ES-I3 (cell line): ENCODE measurements at regions not wholly inside any gene's neighbourhood (a gene's known extent, or its start where the extent isn't known, plus 50 kb on each side); places are given as distances from the start of the nearest gene placed in this dataset.

Experiments
- H3K36me3 ChIP-seq: 2 replicates; pipeline ENCODE4 v1.6.1; 2013; ENCODE audit warnings: mild to moderate bottlenecking, low read length, control low read depth, moderate library complexity; ENCODE audit not compliant: insufficient read depth
- H3K4me1 ChIP-seq: 2 replicates; pipeline ENCODE4 v1.6.1; 2013; ENCODE audit warnings: mild to moderate bottlenecking, control low read depth, low read length; ENCODE audit not compliant: insufficient read depth
- H3K9ac ChIP-seq: 2 replicates; pipeline ENCODE4 v1.6.1; 2013; ENCODE audit warnings: low read depth, mild to moderate bottlenecking, low read length, moderate library complexity
- H3K9me3 ChIP-seq: 2 replicates; pipeline ENCODE4 v1.6.1; 2013; ENCODE audit warnings: mild to moderate bottlenecking, low read length, moderate library complexity; ENCODE audit not compliant: control insufficient read depth, insufficient read depth

DNA sequence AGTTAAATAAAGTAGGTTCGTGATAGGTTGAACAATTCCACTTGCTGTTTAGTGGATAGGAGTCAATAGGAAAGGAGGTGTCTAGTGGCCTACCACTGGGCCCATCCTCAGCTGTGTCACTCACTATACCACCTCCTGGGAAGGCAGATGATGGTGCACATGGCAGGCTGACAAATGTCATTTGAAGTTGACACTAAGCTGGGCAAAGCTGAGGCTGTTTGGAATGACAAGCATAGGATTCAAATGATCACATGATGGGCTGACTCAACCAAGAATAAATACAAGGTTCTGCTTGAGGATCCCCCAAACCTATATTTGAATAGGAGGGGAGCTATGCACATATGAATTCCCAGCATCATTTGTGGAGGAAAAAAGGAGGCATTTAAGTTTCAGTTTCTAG lies 489.8 kb downstream of the RPS24 start:
- Histone ChIP-seq H3K9me3 (no peaks in the 10 kb centered on the region), H3K4me1 (peaks cover 7% of the 10 kb centered on the region; the same call in 1 of the 2 replicates), H3K36me3 (no peaks in the 10 kb centered on the region), H3K9ac (no peak overlapping the region)

DNA sequence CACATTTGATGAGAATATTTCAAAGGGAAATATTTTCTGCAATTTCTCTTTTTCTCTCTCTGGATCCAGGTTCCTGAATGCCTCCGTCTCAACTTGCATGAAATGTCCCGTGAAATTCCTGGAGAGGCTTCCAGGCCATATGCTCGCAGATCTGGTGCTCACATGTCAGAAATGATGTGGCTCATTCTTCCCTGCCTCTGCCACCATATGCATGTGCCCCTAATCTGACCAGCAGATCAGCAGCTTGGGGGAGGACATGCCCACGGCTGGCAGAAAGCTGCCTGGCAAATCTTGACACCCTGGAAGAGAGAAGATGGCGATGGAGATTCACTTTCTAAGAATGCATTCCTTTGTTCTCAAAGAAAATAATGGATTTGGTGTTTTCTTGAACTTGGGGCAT lies 490.7 kb downstream of the RPS24 start:
- H3K4me1 ChIP-seq, result peaks cover 12% of the 10 kb centered on the region
- H3K9ac ChIP-seq, result no peak overlapping the region
- no peaks in the 10 kb centered on the region for H3K36me3 ChIP-seq
- H3K9me3 ChIP-seq, result no peaks in the 10 kb centered on the region

DNA sequence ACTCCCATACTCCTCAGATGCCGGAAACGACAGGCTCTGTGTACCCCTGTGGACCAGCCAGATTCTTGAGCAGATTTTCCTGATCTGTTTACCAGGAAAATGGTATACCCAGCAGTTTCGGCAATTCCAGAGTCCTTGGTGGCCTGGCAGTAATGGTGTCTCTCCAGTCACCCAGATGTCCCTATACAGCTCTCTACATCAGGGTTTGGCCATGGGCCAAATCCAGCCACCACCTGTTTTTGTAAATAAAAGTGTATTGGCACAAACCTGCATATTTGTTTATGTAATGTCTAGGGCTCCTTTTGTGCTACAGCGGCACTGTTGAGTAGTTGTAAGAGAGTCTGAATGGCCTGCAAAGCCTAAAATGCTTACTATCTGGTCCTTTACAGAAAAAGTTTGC lies 491.3 kb downstream of the RPS24 start:
- Histone ChIP-seq H3K9ac (no peak overlapping the region), H3K36me3 (no peaks in the 10 kb centered on the region), H3K4me1 (peaks cover 12% of the 10 kb centered on the region), H3K9me3 (no peaks in the 10 kb centered on the region)

DNA sequence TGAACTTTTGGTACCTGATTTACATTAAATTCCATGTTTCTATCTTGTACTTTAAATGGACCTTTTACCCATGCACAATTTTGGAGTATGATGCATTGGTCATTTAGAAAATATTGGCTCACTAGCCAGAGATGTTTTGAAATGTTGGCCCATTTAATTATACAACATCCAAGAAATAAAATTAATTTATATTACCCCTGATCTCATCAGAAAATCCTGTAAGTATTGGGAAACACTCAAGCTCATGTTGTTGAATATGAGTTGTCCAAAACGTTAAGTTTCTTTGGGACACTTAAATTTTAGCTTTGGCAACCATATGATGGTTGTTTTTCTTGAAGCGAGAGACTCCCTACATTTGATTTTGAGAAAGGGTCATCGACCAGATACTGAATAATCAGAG lies 492.7 kb downstream of the RPS24 start:
- H3K9me3 ChIP-seq, result peaks cover 5% of the 10 kb centered on the region
- H3K9ac ChIP-seq, result no peak overlapping the region
- peaks cover 5% of the 10 kb centered on the region; the same call in 1 of the 2 replicates for H3K4me1 ChIP-seq
- no peaks in the 10 kb centered on the region for H3K36me3 ChIP-seq

DNA sequence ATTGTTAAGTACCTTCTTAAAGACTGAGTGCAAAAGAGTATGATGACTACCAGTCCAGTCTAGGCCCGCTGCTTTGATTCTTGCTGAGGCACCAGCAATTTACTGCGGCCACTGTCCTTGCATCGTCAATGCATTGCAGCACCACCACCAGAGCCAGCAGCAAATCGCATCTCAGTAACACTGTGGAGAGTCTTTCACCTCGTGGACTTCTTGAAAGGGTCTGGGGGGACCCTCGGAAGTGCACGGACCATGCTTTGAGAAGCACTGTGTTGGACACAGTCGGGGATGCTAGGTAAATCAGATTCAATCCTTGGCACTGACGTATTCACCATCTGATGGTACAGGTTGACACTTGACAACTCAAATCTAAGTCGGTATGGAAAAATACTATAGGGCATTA lies 493.6 kb downstream of the RPS24 start:
- Histone ChIP-seq H3K9ac (no peak overlapping the region), H3K36me3 (no peaks in the 10 kb centered on the region), H3K9me3 (peaks cover 8% of the 10 kb centered on the region), H3K4me1 (peaks cover 5% of the 10 kb centered on the region; the same call in 1 of the 2 replicates)

DNA sequence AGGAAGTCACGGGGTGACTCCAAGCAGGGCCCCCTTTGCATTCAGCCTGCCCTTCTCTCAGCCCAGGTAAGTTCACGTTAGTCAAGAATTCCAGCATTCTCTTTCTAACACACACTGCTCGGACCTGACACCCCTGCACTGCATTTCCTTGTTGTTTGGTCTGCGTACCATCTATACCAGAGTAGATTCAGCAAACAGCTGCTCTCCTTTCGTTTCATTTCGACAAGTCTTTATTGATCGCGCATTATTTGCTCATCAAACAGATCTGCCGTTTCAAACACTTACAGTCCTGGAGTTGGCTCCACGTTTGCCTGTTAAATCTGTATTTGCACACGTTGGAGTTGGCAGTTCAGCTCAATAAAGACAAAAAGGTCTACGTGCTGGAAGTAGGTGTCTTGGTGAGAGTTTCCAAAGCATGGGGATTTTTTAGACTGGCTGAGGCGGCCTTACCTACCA lies 495.1 kb downstream of the RPS24 start:
- Histone ChIP-seq H3K9me3 (peaks cover 8% of the 10 kb centered on the region), H3K9ac (no peak overlapping the region), H3K36me3 (no peaks in the 10 kb centered on the region), H3K4me1 (peaks cover 5% of the 10 kb centered on the region; the same call in 1 of the 2 replicates)

DNA sequence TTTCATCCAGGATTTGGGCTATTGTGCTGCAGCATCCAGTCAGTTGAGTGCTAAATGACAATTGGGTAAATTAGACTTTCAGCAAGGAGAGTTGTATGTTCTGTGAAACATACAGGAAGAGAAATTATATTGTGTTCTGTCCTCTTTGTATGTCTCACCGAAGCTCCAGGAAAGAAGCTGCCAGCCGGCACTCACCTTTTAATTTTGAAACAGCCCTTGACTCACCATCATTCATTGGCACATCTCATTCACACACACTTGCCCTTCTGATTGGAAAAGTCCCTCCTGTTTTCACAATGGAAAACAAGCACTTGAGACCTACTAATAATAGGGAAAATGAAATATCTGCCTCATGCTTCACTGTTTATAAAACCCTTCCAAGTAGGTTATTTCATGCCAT lies 495.6 kb downstream of the RPS24 start:
- peaks cover 8% of the 10 kb centered on the region for H3K9me3 ChIP-seq
- peaks cover 5% of the 10 kb centered on the region; the same call in 1 of the 2 replicates for H3K4me1 ChIP-seq
- H3K36me3 ChIP-seq, result no peaks in the 10 kb centered on the region
- H3K9ac ChIP-seq, result no peak overlapping the region

DNA sequence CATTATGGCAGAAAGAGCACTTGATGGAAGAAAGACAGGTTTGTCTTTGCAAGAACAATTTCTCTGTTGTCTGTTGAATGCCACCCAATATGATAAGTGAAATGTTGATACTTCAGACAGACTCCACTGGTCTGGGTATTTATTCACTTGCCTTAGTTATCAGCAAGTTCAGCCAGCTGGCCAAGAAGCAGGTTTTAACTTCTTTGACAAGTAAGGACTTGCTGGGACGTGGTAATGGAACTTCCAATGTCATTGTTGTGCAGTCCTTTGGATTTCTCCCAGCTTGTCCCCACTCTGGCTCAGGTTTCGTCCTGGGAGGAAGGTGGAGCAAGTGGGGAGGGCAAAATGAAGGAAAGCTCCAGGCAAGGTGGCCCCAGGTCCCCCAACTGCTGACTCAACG lies 497.4 kb downstream of the RPS24 start:
- no peak overlapping the region for H3K9ac ChIP-seq
- peaks cover 8% of the 10 kb centered on the region for H3K9me3 ChIP-seq
- no peaks in the 10 kb centered on the region for H3K36me3 ChIP-seq
- H3K4me1 ChIP-seq, result peaks cover 5% of the 10 kb centered on the region; the same call in 1 of the 2 replicates

DNA sequence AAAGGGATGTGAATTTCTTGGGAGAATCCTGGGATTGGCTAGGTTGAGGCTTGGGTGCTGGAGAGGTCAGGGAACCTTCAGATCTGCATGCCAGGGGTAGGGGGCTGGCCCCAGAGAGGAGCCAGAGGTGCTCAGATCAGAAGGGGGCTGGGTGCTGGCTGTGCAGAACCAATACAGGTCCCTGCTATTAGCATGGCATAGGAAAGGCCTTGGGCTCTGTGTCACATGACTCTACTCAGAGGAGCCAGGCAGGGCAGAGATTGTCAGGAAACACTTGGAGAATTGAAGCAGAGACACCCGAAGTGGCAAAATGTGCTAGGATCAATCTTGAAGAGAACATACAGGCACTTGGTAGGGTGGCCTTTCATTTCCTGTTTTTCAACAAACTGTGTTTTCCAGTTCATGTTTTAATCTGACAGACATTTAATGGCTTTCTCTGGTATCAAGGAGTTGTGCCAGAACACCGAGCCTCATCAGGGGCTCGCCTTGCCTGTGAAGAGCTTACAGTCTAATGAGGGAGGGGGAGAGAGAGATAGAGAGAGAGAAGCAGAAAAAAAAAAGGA lies 498.9 kb downstream of the RPS24 start:
- Histone ChIP-seq H3K9me3 (peaks cover 8% of the 10 kb centered on the region), H3K36me3 (no peaks in the 10 kb centered on the region), H3K4me1 (peaks cover 5% of the 10 kb centered on the region; the same call in 1 of the 2 replicates), H3K9ac (no peak overlapping the region)

DNA sequence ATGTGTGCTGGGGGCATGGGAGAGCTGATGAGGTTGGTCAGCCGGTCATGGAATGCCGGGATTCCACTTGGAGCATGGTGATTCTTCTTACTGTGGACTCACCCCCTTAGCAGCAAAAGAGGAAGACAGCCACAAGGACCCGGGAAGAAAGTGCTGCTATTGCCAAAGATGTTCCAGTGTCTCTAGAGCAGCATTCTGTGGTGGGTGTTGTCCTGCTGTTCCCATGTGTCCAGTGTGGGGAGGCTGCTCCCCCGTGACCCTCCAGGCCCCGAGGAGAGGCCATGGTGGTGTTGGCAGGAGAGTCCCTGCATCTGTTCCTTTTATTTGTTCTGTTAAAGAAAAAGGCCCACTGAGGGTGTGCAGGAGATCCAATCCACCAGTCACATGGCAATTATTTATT lies 499.4 kb downstream of the RPS24 start:
- H3K4me1 ChIP-seq, result peaks cover 5% of the 10 kb centered on the region; the same call in 1 of the 2 replicates
- H3K36me3 ChIP-seq, result no peaks in the 10 kb centered on the region
- H3K9me3 ChIP-seq, result peaks cover 8% of the 10 kb centered on the region
- H3K9ac ChIP-seq, result no peak overlapping the region

DNA sequence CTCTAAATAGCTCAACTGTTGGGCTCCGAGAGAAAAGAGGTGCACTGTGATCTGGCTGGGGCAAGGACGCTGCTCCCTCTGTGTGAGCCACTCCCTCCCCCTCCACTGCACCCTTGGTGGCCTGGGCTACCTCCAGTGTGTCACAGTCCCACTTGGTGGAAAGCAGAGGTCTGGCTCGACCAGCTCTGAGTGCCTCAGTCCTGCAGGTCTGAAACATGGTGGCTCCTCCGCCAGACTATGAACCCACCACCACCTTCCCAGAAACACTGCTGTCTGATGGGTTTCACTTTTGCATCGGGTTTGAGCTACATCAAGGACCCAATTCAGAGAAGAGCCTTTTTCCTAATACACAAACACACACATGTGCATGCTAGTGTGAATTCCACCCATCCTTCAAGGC lies 500.1 kb downstream of the RPS24 start:
- Histone ChIP-seq H3K36me3 (no peaks in the 10 kb centered on the region), H3K4me1 (peaks cover 4% of the 10 kb centered on the region; the same call in 1 of the 2 replicates), H3K9me3 (peaks cover 8% of the 10 kb centered on the region), H3K9ac (no peak overlapping the region)

DNA sequence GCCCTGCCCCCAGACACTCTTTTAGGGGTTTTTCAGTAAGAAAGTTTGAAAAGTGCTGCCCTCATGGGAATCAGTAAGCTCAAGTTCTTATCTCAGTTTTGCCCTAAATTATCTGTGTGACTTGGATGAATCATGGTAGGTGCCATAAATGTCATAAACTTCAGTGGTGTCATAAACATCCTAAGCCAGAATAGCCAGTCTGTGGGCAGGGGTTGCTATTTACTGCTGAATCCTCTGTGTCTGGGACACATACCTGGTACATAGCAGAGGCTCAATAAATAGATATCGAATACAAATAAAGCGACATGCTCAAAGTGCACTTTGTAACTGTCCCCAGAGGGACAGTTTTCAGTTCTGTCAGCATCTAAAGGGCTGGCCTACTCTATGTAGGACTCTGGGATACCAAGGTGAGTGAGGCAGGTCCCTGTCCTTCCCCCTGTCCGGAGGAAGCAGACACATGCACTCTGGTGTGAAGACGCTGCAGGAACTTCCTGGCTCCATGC lies 502.1 kb downstream of the RPS24 start:
- Histone ChIP-seq H3K9ac (no peak overlapping the region), H3K36me3 (no peaks in the 10 kb centered on the region), H3K9me3 (peaks cover 8% of the 10 kb centered on the region), H3K4me1 (no peaks in the 10 kb centered on the region)

DNA sequence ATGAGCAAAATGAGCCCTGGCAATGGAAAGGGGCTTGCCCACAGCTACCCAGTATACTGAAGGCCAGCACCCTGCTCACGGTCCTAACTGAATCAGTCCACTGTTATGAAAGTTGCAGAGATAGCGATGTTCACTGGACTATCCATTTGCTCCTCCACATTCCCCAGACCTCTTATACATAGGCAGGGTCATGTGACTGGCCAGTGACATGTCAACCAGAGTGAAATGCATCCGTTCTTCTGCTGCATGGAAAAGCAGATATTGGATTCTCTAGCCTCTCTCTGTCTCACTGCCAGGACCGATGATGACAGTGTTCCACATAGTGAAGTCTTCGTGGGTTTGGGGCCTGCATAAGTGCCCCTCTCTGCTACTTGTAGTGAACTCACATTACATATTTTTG lies 503.4 kb downstream of the RPS24 start:
- H3K9ac ChIP-seq, result no peak overlapping the region
- H3K36me3 ChIP-seq, result no peaks in the 10 kb centered on the region
- no peaks in the 10 kb centered on the region for H3K9me3 ChIP-seq
- no peaks in the 10 kb centered on the region for H3K4me1 ChIP-seq

DNA sequence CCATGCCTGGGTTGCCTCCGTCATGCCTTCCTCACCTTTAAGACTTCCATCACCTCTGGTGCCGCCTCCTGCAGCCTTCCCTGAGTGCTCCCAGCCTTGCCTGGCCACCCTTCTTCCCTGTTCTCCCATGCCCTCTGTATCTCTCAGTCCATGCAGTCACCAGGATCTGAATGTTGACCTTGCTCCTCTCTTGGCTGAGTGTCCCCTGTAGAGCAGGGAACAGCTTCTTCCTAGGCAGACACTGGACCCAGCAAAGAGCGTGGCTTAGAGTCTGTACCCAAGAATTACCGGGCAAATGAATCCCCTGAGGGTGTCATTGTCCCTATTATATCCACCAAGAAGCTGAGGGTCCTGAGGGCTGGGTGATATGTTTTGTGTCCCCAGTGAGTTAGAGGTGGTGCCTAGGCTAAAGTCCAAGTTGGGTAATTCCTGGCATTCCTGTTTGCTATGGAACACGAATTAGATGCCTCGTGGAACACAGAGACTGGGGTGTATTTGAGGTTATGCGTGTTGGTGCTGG lies 505.6 kb downstream of the RPS24 start:
- Histone ChIP-seq H3K4me1 (no peaks in the 10 kb centered on the region), H3K9ac (no peak overlapping the region), H3K9me3 (no peaks in the 10 kb centered on the region), H3K36me3 (no peaks in the 10 kb centered on the region)

DNA sequence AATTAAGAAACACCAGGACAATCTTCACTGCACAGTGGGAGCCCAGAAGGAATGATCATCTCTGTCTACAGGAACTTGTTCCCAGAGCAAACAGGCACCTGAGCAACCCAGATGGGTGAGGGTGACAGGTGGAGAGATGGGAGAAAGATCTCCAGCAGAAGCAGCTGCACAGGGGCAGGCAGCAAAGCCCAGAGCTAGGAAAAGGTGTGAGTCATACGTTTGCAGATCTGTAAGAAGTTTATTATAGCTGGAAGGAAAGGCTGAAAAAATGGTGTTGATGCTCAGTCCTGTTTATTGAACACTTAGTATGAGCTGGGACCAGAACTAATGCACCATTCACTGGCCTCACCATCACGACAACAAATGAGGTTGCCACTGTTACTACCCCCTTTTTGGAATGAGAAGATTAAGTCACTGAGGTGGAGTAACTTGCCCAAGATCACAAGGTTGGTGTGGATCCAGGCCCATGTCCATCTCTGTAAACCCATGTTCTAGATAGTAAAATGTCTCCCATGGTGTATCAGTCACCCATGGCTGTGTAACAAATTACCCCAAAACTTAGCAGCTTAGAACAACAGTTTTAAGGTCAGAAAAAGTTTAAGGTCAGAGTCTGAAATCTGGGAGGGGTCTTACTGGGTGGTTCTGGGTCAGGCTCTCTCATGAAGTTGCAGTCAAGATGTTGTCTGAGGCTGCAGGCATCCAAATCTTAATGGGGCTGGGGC lies 506.9 kb downstream of the RPS24 start:
- H3K4me1 ChIP-seq, result no peaks in the 10 kb centered on the region
- no peaks in the 10 kb centered on the region for H3K36me3 ChIP-seq
- H3K9me3 ChIP-seq, result no peaks in the 10 kb centered on the region
- H3K9ac ChIP-seq, result no peak overlapping the region
